ENCODE measurements at regions not wholly inside any gene's neighbourhood (a gene's known extent, or its start where the extent isn't known, plus 50 kb on each side); places are given as distances from the start of the nearest gene placed in this dataset.
"Not testable (repeated sequence)": the region's sequence is repeated elsewhere in the genome, so short reads cannot be mapped to it uniquely, and the experiment has no call there.

- H3K4me1 Mint-ChIP-seq: peaks cover 20% of the 10 kb centered on the region
- H3K36me3 Mint-ChIP-seq; DNase-seq (ENCODE audit: low spot score in 2 of 2, unreplicated experiment in 2 of 2); H3K27ac Mint-ChIP-seq; H3K27me3 Mint-ChIP-seq (ENCODE audit: low read depth); H3K9me3 Mint-ChIP-seq: not testable (repeated sequence)
- peak overlapping the region; percentile 43 for H3K4me3 Mint-ChIP-seq
Observed at GRCh38 chr1:121080197-121080903, 103.8 kb downstream of the FAM72B start.

GRCh38 chr1:121080904-121081264, 103.3 kb downstream of the FAM72B start:
- H3K27me3 Mint-ChIP-seq (ENCODE audit: low read depth); DNase-seq (ENCODE audit: low spot score in 2 of 2, unreplicated experiment in 2 of 2); H3K9me3 Mint-ChIP-seq; H3K36me3 Mint-ChIP-seq: not testable (repeated sequence)
- peak overlapping the region; percentile 59 for H3K27ac Mint-ChIP-seq
- peak overlapping the region; percentile 43 for H3K4me3 Mint-ChIP-seq
- H3K4me1 Mint-ChIP-seq: peaks cover 20% of the 10 kb centered on the region

- Mint-ChIP-seq H3K4me1 (peaks cover 20% of the 10 kb centered on the region), H3K27ac (peak overlapping the region; percentile 20)
- not testable (repeated sequence) for H3K9me3 Mint-ChIP-seq; DNase-seq (ENCODE audit: low spot score in 2 of 2, unreplicated experiment in 2 of 2); H3K27me3 Mint-ChIP-seq (ENCODE audit: low read depth); H3K4me3 Mint-ChIP-seq; H3K36me3 Mint-ChIP-seq
Observed at GRCh38 chr1:121081625-121082199, 102.4 kb downstream of the FAM72B start.

GRCh38 chr1:121082995-121083394, 101.1 kb downstream of the FAM72B start:
- H3K27ac Mint-ChIP-seq; H3K4me3 Mint-ChIP-seq; DNase-seq (ENCODE audit: low spot score in 2 of 2, unreplicated experiment in 2 of 2); H3K36me3 Mint-ChIP-seq; H3K27me3 Mint-ChIP-seq (ENCODE audit: low read depth); H3K9me3 Mint-ChIP-seq: not testable (repeated sequence)
- H3K4me1 Mint-ChIP-seq: peaks cover 20% of the 10 kb centered on the region

GRCh38 chr1:121086249-121086648, 97.9 kb downstream of the FAM72B start:
- DNase-seq (ENCODE audit: low spot score in 2 of 2, unreplicated experiment in 2 of 2); H3K9me3 Mint-ChIP-seq; H3K4me3 Mint-ChIP-seq; H3K36me3 Mint-ChIP-seq; H3K27ac Mint-ChIP-seq; H3K4me1 Mint-ChIP-seq; H3K27me3 Mint-ChIP-seq (ENCODE audit: low read depth): not testable (repeated sequence)

GRCh38 chr1:121087221-121087620, 96.9 kb downstream of the FAM72B start:
- H3K27me3 Mint-ChIP-seq (ENCODE audit: low read depth); H3K4me1 Mint-ChIP-seq; DNase-seq (ENCODE audit: low spot score in 2 of 2, unreplicated experiment in 2 of 2); H3K36me3 Mint-ChIP-seq; H3K4me3 Mint-ChIP-seq; H3K27ac Mint-ChIP-seq; H3K9me3 Mint-ChIP-seq: not testable (repeated sequence)

- DNase-seq (ENCODE audit: low spot score in 2 of 2, unreplicated experiment in 2 of 2); H3K4me1 Mint-ChIP-seq; H3K4me3 Mint-ChIP-seq; H3K9me3 Mint-ChIP-seq; H3K27ac Mint-ChIP-seq; H3K36me3 Mint-ChIP-seq; H3K27me3 Mint-ChIP-seq (ENCODE audit: low read depth): not testable (repeated sequence)
Observed at GRCh38 chr1:121088568-121088967, 95.6 kb downstream of the FAM72B start.

GRCh38 chr1:121092329-121092968, 91.7 kb downstream of the FAM72B start:
- H3K27ac Mint-ChIP-seq; DNase-seq (ENCODE audit: low spot score in 2 of 2, unreplicated experiment in 2 of 2); H3K9me3 Mint-ChIP-seq; H3K27me3 Mint-ChIP-seq (ENCODE audit: low read depth); H3K4me3 Mint-ChIP-seq; H3K4me1 Mint-ChIP-seq; H3K36me3 Mint-ChIP-seq: not testable (repeated sequence)

GRCh38 chr1:121095014-121095413, 89.1 kb downstream of the FAM72B start:
- H3K36me3 Mint-ChIP-seq, H3K27ac Mint-ChIP-seq, H3K9me3 Mint-ChIP-seq: not testable (repeated sequence)

GRCh38 chr1:121097127-121097866, 86.8 kb downstream of the FAM72B start:
- H3K9me3 Mint-ChIP-seq; H3K36me3 Mint-ChIP-seq; H3K27ac Mint-ChIP-seq; H3K27me3 Mint-ChIP-seq (ENCODE audit: low read depth); H3K4me1 Mint-ChIP-seq: not testable (repeated sequence)
- TF ChIP-seq CTCF (IDR thresholded peaks at IDR 0.05; ENCODE audit: unreplicated experiment): peak; percentile 79
- peak; percentile 64 to 92 for DNase-seq (ENCODE audit: low spot score in 2 of 2, unreplicated experiment in 2 of 2)
- peak overlapping the region; percentile 75 for H3K4me3 Mint-ChIP-seq

More at GRCh38 chr1:121095014-121095413, 89.1 kb downstream of the FAM72B start:
- H3K4me3 Mint-ChIP-seq; H3K27me3 Mint-ChIP-seq (ENCODE audit: low read depth); DNase-seq (ENCODE audit: low spot score in 2 of 2, unreplicated experiment in 2 of 2); H3K4me1 Mint-ChIP-seq: not testable (repeated sequence)

- H3K36me3 Mint-ChIP-seq; H3K4me1 Mint-ChIP-seq; H3K9me3 Mint-ChIP-seq; H3K27me3 Mint-ChIP-seq (ENCODE audit: low read depth); DNase-seq (ENCODE audit: low spot score in 2 of 2, unreplicated experiment in 2 of 2): not testable (repeated sequence)
- Mint-ChIP-seq H3K27ac (peak overlapping the region; percentile 83), H3K4me3 (peak overlapping the region; percentile 75)
Observed at GRCh38 chr1:121097867-121098215, 86.3 kb downstream of the FAM72B start.

GRCh38 chr1:121109025-121109424, 75.1 kb downstream of the FAM72B start:
- not testable (repeated sequence) for H3K36me3 Mint-ChIP-seq; DNase-seq (ENCODE audit: low spot score in 2 of 2, unreplicated experiment in 2 of 2); H3K27ac Mint-ChIP-seq; H3K4me3 Mint-ChIP-seq; H3K4me1 Mint-ChIP-seq; H3K27me3 Mint-ChIP-seq (ENCODE audit: low read depth); H3K9me3 Mint-ChIP-seq

Measured in mesothelial cell of epicardium (in vitro differentiated cells).